Osteoblast (primary cell): ENCODE measurements at regions not wholly inside any gene's neighbourhood (a gene's known extent, or its start where the extent isn't known, plus 50 kb on each side); places are given as distances from the start of the nearest gene placed in this dataset.

Experiments
- DNase-seq: peaks from one replicate; pipeline ENCODE4 v3.0.0; 2011; ENCODE audit warnings: low spot score, mixed read lengths; ENCODE audit not compliant: insufficient read length; ENCODE audit errors: missing footprints
- H2AFZ ChIP-seq: 2 replicates; pipeline ENCODE4 v1.6.0; 2011; ENCODE audit warnings: mild to moderate bottlenecking, low read length
- H3K27ac ChIP-seq: 2 replicates; pipeline ENCODE4 v1.5.1; 2011; ENCODE audit warnings: mild to moderate bottlenecking, low read depth, low read length, moderate library complexity
- H3K27me3 ChIP-seq: 2 replicates; pipeline ENCODE4 v1.6.0; 2012; ENCODE audit warnings: mild to moderate bottlenecking, control low read depth, inconsistent platforms, low read length, moderate library complexity; ENCODE audit not compliant: insufficient read depth
- H3K36me3 ChIP-seq: 2 replicates; pipeline ENCODE4 v1.5.1; 2011; ENCODE audit warnings: mild to moderate bottlenecking, low read length, control low read depth, moderate library complexity; ENCODE audit not compliant: insufficient read depth
- H3K4me1 ChIP-seq: 2 replicates; pipeline ENCODE4 v1.5.1; 2011; ENCODE audit warnings: mild to moderate bottlenecking, low read length, control low read depth, moderate library complexity; ENCODE audit not compliant: insufficient read depth
- H3K4me2 ChIP-seq: 2 replicates; pipeline ENCODE4 v1.6.0; 2011; ENCODE audit warnings: mild to moderate bottlenecking, low read length; ENCODE audit not compliant: insufficient read depth
- H3K4me3 ChIP-seq: fragments of 200-600 bp; sonication (generic); 3 replicates; pipeline ENCODE4 v1.5.1; 2012; ENCODE audit warnings: mild to moderate bottlenecking, low read length, inconsistent platforms; ENCODE audit not compliant: insufficient read depth
- H3K79me2 ChIP-seq: 2 replicates; pipeline ENCODE4 v1.6.0; 2012; ENCODE audit warnings: mild to moderate bottlenecking, low read length, control low read depth, inconsistent platforms; ENCODE audit not compliant: insufficient read depth
- H3K9me3 ChIP-seq: 2 replicates; pipeline ENCODE4 v1.5.1; 2011; ENCODE audit warnings: low read depth, low read length, control low read depth
- H4K20me1 ChIP-seq: 2 replicates; pipeline ENCODE4 v1.6.0; 2012; ENCODE audit warnings: mild to moderate bottlenecking, low read length, control low read depth; ENCODE audit not compliant: insufficient read depth
- CTCF ChIP-seq: IDR thresholded peaks from 2 replicates; pipeline ENCODE4 v1.5.1; 2011; ENCODE audit warnings: mild to moderate bottlenecking, low read depth, low read length, moderate library complexity; ENCODE audit errors: extremely low read depth

DNA sequence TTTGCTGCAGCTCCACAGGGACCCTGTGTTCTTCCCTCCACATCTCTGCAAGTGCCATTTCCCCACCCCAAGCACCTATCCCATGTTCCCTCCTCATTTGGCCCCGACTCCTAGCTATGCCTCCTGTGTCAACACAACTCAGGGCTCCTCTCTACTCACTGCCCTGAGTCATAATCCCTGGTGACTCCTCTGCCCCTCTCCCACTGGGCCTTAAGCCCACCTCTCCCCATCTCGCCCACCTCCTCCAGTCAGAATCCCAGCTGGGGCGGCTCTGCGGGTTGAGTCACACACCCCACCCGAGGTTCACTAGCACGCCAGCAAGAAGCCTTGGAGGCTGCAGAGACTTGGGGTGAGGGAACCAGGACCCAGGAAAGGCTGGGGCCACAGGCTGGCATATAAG is 346.2 kb downstream of the FOXL1 start:
- Histone ChIP-seq H3K4me3 (peak overlapping the region; percentile 11), H4K20me1 (no peaks in the 10 kb centered on the region), H3K27ac (peak overlapping the region; percentile 93), H3K36me3 (no peaks in the 10 kb centered on the region), H3K9me3 (peaks cover 6% of the 10 kb centered on the region), H3K4me2 (peak overlapping the region; percentile 50), H3K27me3 (no peaks in the 10 kb centered on the region), H3K4me1 (peaks cover 20% of the 10 kb centered on the region), H2AFZ (no peak overlapping the region), H3K79me2 (no peaks in the 10 kb centered on the region)
- DNase-seq, result peak; percentile 99
- no peak for TF ChIP-seq CTCF

DNA sequence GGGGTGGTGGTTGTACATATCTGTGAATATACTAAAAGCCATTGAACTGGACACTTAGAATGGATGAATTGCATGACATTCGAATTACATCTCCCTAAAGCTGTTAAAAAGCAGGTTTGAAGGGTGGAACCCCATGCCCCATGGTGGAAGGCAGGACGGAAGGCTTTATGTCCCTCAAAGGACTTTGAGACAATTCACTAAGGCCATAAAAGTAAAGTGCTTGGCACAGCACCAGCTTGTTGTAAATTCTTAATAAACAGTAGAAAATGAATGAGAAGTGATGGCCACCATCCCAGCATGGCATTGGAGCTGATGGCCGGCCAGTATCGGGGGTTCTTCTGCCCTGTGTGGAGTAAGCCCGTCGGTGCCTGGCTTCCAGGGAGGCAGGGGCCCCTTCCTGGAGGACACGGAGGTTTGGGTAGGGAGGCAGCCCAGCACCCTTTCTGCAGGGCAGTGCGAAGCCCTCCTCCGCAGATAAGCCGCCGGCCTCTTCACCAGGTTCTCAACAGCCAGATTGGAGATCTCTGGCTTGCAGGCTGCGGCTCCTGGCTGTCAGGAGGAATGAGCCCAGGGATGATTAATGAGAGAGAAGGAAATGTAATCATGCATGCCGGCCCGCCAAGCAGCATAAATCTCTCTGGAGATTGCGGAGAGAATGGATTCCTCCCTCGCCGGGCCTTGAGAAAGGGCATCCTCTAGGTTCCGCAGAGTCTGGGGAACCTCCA is 346.9 kb downstream of the FOXL1 start:
- no peaks in the 10 kb centered on the region for H3K36me3 ChIP-seq
- H3K4me3 ChIP-seq, result no peak overlapping the region
- no peak overlapping the region for H2AFZ ChIP-seq
- no peaks in the 10 kb centered on the region for H3K79me2 ChIP-seq
- H3K9me3 ChIP-seq, result peaks cover 6% of the 10 kb centered on the region
- H3K27me3 ChIP-seq, result no peaks in the 10 kb centered on the region
- peak overlapping the region; percentile 93 for H3K27ac ChIP-seq
- DNase-seq, result peak; percentile 96
- no peaks in the 10 kb centered on the region for H4K20me1 ChIP-seq
- H3K4me1 ChIP-seq, result peaks cover 20% of the 10 kb centered on the region
- TF ChIP-seq CTCF, result no peak
- peak overlapping the region; percentile 50 for H3K4me2 ChIP-seq

DNA sequence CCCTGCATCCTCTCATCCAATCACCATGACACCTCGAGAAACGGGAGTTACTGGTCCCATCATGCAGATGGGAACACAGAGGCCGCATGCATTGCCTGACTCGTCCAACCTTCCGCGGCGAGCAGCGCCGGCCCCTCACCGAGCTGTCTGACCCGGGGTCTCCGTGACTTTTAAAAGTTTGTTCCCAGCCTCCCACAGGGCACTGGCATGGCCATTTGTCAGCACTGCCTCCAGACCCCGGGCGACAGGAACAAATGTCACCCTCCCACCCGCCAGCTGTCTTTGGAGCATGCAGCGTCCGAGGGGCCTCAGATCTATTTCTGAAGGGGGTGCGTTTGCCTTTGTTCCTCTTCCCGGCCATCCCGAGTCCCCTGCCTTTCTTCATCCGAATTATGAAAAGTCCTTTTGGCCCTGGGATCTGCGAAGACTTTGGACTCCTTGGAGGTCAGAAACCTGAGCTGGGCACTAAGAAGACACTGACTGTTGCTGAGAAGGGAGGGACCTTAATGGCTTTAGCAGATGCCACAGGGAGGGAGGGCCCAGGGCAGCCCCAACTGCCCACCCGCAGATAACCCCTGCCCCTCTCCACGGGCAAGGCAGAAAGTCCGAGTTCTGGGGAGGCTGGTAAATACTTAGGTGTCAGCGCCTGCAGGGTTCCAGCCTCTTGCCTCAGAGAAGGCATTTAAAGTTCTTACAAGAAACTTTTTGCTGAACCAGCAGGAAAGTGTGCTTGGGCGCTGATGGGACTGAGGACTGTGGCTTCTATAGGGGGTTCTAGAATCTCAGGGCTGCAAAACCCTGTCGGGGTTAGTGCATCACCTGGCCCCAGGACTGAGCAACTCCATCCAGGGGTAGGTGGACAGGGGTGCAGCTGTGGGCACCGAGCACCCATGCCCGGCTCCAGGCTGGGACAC is 348.1 kb downstream of the FOXL1 start:
- Histone ChIP-seq H3K27me3 (no peaks in the 10 kb centered on the region), H3K4me2 (no peak overlapping the region), H4K20me1 (no peaks in the 10 kb centered on the region), H3K27ac (peak overlapping the region; percentile 93), H3K79me2 (no peaks in the 10 kb centered on the region), H2AFZ (no peak overlapping the region), H3K36me3 (no peaks in the 10 kb centered on the region), H3K4me3 (no peak overlapping the region), H3K9me3 (peaks cover 1% of the 10 kb centered on the region), H3K4me1 (peaks cover 25% of the 10 kb centered on the region)
- TF ChIP-seq CTCF, result no peak
- peak; percentile 37 for DNase-seq

- no peaks in the 10 kb centered on the region for H3K27me3 ChIP-seq
- H4K20me1 ChIP-seq, result no peaks in the 10 kb centered on the region
- H3K27ac ChIP-seq, result no peak overlapping the region
- no peaks in the 10 kb centered on the region for H3K9me3 ChIP-seq
- H3K4me1 ChIP-seq, result peaks cover 32% of the 10 kb centered on the region
- no peak overlapping the region for H2AFZ ChIP-seq
- H3K79me2 ChIP-seq, result no peaks in the 10 kb centered on the region
- TF ChIP-seq CTCF, result no peak
- no peak overlapping the region for H3K4me2 ChIP-seq
- DNase-seq, result no peak
- H3K36me3 ChIP-seq, result no peaks in the 10 kb centered on the region
- no peak overlapping the region for H3K4me3 ChIP-seq
Observed at GRCh38 chr16:86927699-86928098, 349.4 kb downstream of the FOXL1 start.
